ENCODE measurements at regions not wholly inside any gene's neighbourhood (a gene's known extent, or its start where the extent isn't known, plus 50 kb on each side); places are given as distances from the start of the nearest gene placed in this dataset.

DNA sequence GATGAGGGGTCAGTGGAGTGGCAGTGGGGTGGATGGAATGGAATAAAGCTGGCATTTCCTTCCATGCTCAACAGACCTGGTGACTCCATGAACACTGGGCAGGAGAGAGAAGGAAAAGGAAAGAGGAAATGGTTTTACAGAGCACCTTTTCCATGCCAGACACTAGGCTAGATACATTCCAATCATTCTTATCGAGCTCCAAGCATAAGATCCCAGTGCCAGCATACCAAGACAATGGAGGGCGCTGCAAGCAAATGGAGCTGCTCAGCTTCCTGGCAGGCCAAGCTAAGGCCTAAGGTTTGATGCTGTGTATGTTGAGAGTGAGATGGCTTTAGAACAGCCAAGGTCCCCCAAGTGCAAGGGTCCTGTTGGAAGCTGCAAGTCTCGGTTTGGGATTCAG, 113.2 kb downstream of the HSPH1 start:
- H3K4me3 ChIP-seq (replicated peaks; ENCODE audit: insufficient read depth, low read length), result no peak overlapping the region
- no peaks in the 10 kb centered on the region for H3K27me3 ChIP-seq (ENCODE audit: insufficient read depth, poor library complexity, severe bottlenecking)
- TF ChIP-seq, protein P1, sequence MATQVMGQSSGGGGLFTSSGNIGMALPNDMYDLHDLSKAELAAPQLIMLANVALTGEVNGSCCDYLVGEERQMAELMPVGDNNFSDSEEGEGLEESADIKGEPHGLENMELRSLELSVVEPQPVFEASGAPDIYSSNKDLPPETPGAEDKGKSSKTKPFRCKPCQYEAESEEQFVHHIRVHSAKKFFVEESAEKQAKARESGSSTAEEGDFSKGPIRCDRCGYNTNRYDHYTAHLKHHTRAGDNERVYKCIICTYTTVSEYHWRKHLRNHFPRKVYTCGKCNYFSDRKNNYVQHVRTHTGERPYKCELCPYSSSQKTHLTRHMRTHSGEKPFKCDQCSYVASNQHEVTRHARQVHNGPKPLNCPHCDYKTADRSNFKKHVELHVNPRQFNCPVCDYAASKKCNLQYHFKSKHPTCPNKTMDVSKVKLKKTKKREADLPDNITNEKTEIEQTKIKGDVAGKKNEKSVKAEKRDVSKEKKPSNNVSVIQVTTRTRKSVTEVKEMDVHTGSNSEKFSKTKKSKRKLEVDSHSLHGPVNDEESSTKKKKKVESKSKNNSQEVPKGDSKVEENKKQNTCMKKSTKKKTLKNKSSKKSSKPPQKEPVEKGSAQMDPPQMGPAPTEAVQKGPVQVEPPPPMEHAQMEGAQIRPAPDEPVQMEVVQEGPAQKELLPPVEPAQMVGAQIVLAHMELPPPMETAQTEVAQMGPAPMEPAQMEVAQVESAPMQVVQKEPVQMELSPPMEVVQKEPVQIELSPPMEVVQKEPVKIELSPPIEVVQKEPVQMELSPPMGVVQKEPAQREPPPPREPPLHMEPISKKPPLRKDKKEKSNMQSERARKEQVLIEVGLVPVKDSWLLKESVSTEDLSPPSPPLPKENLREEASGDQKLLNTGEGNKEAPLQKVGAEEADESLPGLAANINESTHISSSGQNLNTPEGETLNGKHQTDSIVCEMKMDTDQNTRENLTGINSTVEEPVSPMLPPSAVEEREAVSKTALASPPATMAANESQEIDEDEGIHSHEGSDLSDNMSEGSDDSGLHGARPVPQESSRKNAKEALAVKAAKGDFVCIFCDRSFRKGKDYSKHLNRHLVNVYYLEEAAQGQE (IDR thresholded peaks at IDR 0.05; ENCODE audit: insufficient replicate concordance, low read depth), result no peak
- no peak for TF ChIP-seq GABPA (IDR thresholded peaks at IDR 0.05; ENCODE audit: low read depth)
- no peak for TF ChIP-seq SPI1 (IDR thresholded peaks at IDR 0.05; ENCODE audit: borderline replicate concordance, low read depth)
- TF ChIP-seq, protein P2, sequence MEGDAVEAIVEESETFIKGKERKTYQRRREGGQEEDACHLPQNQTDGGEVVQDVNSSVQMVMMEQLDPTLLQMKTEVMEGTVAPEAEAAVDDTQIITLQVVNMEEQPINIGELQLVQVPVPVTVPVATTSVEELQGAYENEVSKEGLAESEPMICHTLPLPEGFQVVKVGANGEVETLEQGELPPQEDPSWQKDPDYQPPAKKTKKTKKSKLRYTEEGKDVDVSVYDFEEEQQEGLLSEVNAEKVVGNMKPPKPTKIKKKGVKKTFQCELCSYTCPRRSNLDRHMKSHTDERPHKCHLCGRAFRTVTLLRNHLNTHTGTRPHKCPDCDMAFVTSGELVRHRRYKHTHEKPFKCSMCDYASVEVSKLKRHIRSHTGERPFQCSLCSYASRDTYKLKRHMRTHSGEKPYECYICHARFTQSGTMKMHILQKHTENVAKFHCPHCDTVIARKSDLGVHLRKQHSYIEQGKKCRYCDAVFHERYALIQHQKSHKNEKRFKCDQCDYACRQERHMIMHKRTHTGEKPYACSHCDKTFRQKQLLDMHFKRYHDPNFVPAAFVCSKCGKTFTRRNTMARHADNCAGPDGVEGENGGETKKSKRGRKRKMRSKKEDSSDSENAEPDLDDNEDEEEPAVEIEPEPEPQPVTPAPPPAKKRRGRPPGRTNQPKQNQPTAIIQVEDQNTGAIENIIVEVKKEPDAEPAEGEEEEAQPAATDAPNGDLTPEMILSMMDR (IDR thresholded peaks at IDR 0.05; ENCODE audit: insufficient read depth, low read length), result no peak
- TF ChIP-seq POLR2AphosphoS5 (IDR thresholded peaks at IDR 0.05; ENCODE audit: low read depth), result no peak
- no peak for DNase-seq (ENCODE audit: low read depth in 1 of 2, low spot score in 1 of 2)
- no peak overlapping the region for H3K27ac ChIP-seq (replicated peaks)

DNA sequence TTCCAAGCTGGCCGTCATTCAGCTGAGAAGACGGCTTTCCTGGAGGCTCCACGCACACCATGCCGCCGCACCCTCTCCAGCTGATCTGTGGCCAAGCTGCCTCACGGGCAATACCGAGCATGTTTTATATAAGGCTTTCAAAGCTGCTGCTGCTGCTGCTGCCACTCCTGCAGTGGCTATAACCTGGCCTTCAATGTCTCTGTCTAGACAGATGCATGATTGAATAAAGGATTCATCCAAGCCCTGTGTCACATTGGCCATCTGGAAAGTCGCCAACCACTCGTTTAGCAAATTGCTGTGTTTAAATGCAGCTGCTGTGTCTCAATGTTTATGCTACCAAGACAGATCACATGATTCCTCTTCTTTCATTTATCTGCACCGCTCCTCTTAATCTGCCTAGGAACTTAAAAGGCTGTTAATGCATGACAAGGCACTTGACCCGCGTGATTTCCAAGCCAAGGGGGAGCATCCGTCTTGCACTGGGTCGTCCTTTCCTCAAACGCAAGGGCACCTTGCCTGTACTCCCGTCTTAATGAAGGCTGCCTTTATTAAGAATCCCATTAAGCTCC, 114.3 kb downstream of the TEX26 start:
- no peak overlapping the region for H3K27ac ChIP-seq (replicated peaks)
- no peak overlapping the region for H3K4me3 ChIP-seq (replicated peaks; ENCODE audit: insufficient read depth, low read length)
- TF ChIP-seq SPI1 (IDR thresholded peaks at IDR 0.05; ENCODE audit: borderline replicate concordance, low read depth) (no peak), GABPA (IDR thresholded peaks at IDR 0.05; ENCODE audit: low read depth) (no peak), POLR2AphosphoS5 (IDR thresholded peaks at IDR 0.05; ENCODE audit: low read depth) (no peak)
- TF ChIP-seq, protein P2 (IDR thresholded peaks at IDR 0.05; ENCODE audit: insufficient read depth, low read length), result no peak
- H3K27me3 ChIP-seq (ENCODE audit: insufficient read depth, poor library complexity, severe bottlenecking), result peaks cover 16% of the 10 kb centered on the region
- no peak for DNase-seq (ENCODE audit: low read depth in 1 of 2, low spot score in 1 of 2)

DNA sequence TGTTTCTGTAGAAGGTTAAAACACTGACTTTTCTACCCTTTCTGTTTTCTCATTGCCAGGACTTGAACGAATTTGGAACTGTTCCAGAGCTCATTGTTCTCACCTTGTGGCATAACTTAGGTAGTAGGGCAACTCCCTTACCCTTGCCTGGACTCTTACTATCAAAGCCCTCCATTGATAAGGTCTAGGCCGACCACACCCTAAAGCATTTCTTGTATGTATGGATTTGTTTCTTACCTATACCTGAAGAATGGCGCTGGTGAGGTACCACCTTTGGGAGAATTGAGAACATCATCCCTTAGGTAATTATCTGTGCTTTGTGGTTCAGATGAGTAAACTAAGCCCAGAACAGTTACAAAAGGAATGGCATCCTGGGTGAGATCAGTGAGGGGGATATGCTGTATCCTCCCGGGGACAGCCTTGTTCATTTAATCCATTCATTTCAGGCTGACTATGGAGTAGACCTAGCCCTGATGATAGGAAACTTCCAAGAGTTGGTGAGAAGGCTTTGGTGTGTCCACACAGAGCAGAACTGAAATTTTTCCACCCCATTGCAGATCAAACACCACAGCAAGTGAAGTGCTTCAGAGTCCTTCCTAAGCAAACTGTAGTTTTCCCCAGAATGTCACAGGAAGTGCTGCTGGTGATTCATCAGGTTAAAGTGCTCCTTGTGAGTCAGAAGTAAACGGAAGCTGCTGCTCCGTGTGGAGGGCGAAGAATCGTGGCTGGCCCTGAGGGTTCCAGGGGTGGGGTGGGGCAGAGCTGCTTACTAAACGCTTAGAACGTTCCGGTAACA, 113.0 kb downstream of the TEX26 start:
- Histone ChIP-seq H3K4me3 (replicated peaks; ENCODE audit: insufficient read depth, low read length) (no peak overlapping the region), H3K27ac (replicated peaks) (no peak overlapping the region), H3K27me3 (ENCODE audit: insufficient read depth, poor library complexity, severe bottlenecking) (peaks cover 23% of the 10 kb centered on the region)
- DNase-seq (ENCODE audit: low read depth in 1 of 2, low spot score in 1 of 2), result peak; percentile 70 to 75
- no peak for TF ChIP-seq SPI1 (IDR thresholded peaks at IDR 0.05; ENCODE audit: borderline replicate concordance, low read depth)
- TF ChIP-seq GABPA (IDR thresholded peaks at IDR 0.05; ENCODE audit: low read depth), result no peak
- TF ChIP-seq, protein P1 (IDR thresholded peaks at IDR 0.05; ENCODE audit: insufficient replicate concordance, low read depth), result no peak
- TF ChIP-seq, protein P2 (IDR thresholded peaks at IDR 0.05; ENCODE audit: insufficient read depth, low read length), result no peak
- TF ChIP-seq POLR2AphosphoS5 (IDR thresholded peaks at IDR 0.05; ENCODE audit: low read depth), result no peak
